Activated CD8-positive, alpha-beta T cell treated with anti-CD3 and anti-CD28 coated beads for 36 hours (primary cell): ENCODE measurements at regions not wholly inside any gene's neighbourhood (a gene's known extent, or its start where the extent isn't known, plus 50 kb on each side); places are given as distances from the start of the nearest gene placed in this dataset.

Experiments used
- ATAC-seq: fragments of 200-7000 bp; cut with Tn5 transposase; one replicate; pipeline ENCODE4 v1.10.0; 2021; ENCODE audit warnings: mild to moderate bottlenecking, moderate library complexity
- CTCF ChIA-PET: fragments of 350-600 bp; sonication (Branson Sonifier 250); formaldehyde crosslinking; loops from one replicate; lab custom pipeline; 2021; ENCODE audit warnings: antibody characterized with exemption; lab: Charles Lee
- POLR2A ChIA-PET: fragments of 350-600 bp; sonication (Branson Sonifier 250); formaldehyde crosslinking; loops from one replicate; lab custom pipeline; 2021; ENCODE audit warnings: antibody characterized with exemption; lab: Charles Lee
- DNase-seq: peaks from one replicate; pipeline ENCODE4 v3.0.0-alpha.2; 2020
- H3K27ac Mint-ChIP-seq: one replicate; pipeline ENCODE4 v1.8.0; 2021; ENCODE audit warnings: mild to moderate bottlenecking, mixed read lengths
- H3K27me3 Mint-ChIP-seq: one replicate; pipeline ENCODE4 v1.8.0; 2021; ENCODE audit warnings: mixed read lengths
- H3K36me3 Mint-ChIP-seq: one replicate; pipeline ENCODE4 v1.8.0; 2021; ENCODE audit warnings: low read depth, mixed read lengths
- H3K4me1 Mint-ChIP-seq: one replicate; pipeline ENCODE4 v1.8.0; 2021; ENCODE audit warnings: low read depth, mixed read lengths
- H3K4me3 Mint-ChIP-seq: one replicate; pipeline ENCODE4 v1.8.0; 2021; ENCODE audit warnings: mild to moderate bottlenecking, moderate library complexity, mixed read lengths
- H3K9me3 Mint-ChIP-seq: one replicate; pipeline ENCODE4 v1.8.0; 2021; ENCODE audit warnings: mixed read lengths
- intact Hi-C: fragments of 100-400 bp; cut with micrococcal nuclease; formaldehyde crosslinking; loops from one replicate; pipeline ENCODE4 v1.10.0; 2022
- TF ChIP-seq, protein P1 (sequence below): fragments of 200-600 bp; IDR thresholded peaks from one replicate; pipeline ENCODE4 v1.8.0; 2022; ENCODE audit warnings: antibody characterized with exemption, mild to moderate bottlenecking

DNA sequence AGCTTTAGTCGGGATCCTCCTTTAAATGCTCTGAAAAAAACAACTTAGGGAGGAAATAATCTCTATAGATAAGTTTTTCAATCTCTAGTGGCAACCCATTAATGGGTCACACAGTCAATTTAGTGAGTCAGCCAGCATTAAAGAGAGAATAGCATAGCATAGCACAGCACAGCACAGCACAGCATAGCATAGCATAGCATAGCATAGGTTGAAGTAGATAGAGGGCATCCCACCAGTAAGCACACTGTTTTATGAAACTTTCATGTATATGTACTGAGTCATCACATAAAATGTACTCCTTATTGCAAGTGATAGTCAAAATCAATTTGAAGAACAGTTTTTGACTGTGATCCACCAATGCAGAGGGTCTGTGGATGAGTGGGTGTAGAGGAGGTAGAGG is 522.9 kb downstream of the CCDC171 start:
- no peak for DNase-seq
- ATAC-seq, result no peak
- intact Hi-C loops, result no loop called here
- H3K27me3 Mint-ChIP-seq, result peaks cover 3% of the 10 kb centered on the region
- POLR2A ChIA-PET, result no interaction called here
- no peaks in the 10 kb centered on the region for H3K36me3 Mint-ChIP-seq
- TF ChIP-seq, protein P1, sequence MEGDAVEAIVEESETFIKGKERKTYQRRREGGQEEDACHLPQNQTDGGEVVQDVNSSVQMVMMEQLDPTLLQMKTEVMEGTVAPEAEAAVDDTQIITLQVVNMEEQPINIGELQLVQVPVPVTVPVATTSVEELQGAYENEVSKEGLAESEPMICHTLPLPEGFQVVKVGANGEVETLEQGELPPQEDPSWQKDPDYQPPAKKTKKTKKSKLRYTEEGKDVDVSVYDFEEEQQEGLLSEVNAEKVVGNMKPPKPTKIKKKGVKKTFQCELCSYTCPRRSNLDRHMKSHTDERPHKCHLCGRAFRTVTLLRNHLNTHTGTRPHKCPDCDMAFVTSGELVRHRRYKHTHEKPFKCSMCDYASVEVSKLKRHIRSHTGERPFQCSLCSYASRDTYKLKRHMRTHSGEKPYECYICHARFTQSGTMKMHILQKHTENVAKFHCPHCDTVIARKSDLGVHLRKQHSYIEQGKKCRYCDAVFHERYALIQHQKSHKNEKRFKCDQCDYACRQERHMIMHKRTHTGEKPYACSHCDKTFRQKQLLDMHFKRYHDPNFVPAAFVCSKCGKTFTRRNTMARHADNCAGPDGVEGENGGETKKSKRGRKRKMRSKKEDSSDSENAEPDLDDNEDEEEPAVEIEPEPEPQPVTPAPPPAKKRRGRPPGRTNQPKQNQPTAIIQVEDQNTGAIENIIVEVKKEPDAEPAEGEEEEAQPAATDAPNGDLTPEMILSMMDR, result no peak
- no peaks in the 10 kb centered on the region for H3K4me1 Mint-ChIP-seq
- no peak overlapping the region for H3K27ac Mint-ChIP-seq
- no peaks in the 10 kb centered on the region for H3K9me3 Mint-ChIP-seq
- no peak overlapping the region for H3K4me3 Mint-ChIP-seq
- CTCF ChIA-PET, result no interaction called here

- ChIA-PET POLR2A (no interaction called here), CTCF (no interaction called here)
- DNase-seq (no peak), ATAC-seq (no peak)
- Mint-ChIP-seq H3K36me3 (no peaks in the 10 kb centered on the region), H3K4me1 (no peaks in the 10 kb centered on the region), H3K27me3 (no peaks in the 10 kb centered on the region), H3K9me3 (no peaks in the 10 kb centered on the region), H3K27ac (no peak overlapping the region), H3K4me3 (no peak overlapping the region)
- intact Hi-C loops, result no loop called here
- TF ChIP-seq, protein P1, result no peak
Observed at GRCh38 chr9:16076511-16076910, 523.7 kb downstream of the CCDC171 start.

DNA sequence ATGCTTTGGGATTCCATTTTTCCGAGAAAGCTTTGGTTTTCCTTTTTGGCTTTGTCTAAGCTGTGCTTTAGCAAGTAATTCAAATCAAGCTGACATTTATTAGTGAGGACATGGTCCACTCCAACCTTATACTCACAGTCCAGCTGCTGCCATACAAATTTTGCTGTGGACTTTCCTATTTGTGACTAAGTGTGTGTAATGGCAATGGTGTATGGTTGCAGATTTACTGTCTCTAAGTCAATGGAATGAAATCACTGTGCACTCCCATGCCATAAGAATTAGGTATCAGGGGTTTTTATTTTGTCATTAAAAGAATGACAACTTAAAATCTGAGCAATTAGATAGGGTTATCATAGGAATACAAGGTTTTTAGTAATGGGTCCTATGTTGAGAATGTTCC is 530.0 kb downstream of the CCDC171 start:
- no peak for DNase-seq
- H3K27me3 Mint-ChIP-seq, result peaks cover 1% of the 10 kb centered on the region
- no peaks in the 10 kb centered on the region for H3K36me3 Mint-ChIP-seq
- no peak overlapping the region for H3K4me3 Mint-ChIP-seq
- POLR2A ChIA-PET, result no interaction called here
- intact Hi-C loops, result no loop called here
- TF ChIP-seq, protein P1, result no peak
- no peak overlapping the region for H3K27ac Mint-ChIP-seq
- H3K9me3 Mint-ChIP-seq, result peaks cover 3% of the 10 kb centered on the region
- no peak for ATAC-seq
- CTCF ChIA-PET, result no interaction called here
- H3K4me1 Mint-ChIP-seq, result no peaks in the 10 kb centered on the region

DNA sequence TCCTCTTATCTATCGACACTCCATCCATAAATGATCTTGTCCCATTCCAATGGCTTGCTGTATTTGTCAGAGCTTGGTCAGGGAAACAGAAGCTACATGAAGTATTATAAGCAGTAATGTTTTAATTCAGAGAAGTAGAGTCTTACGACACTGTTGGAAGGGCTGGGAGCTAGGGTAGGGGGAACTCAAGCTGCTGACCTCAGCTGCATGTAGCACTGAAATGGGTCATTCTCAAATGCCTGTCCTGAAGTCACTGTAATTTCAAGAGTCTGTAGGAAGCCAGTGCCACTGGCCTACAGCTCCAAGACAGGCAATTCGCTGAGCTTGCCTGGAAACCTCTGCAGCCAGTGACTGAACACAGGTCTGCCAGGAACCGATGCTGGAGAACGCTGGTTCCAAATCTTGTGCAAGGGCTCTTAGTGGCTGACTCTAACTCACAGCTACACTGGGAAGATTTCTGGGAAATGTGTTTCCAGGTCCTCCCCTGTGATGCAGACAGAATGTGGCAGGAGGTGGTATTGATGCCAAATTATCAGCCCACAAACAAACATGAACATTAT is 532.4 kb downstream of the CCDC171 start:
- intact Hi-C loops, result no loop called here
- no peaks in the 10 kb centered on the region for H3K36me3 Mint-ChIP-seq
- H3K4me1 Mint-ChIP-seq, result no peaks in the 10 kb centered on the region
- no peak overlapping the region for H3K27ac Mint-ChIP-seq
- TF ChIP-seq, protein P1, result no peak
- H3K27me3 Mint-ChIP-seq, result peaks cover 3% of the 10 kb centered on the region
- H3K4me3 Mint-ChIP-seq, result no peak overlapping the region
- peaks cover 5% of the 10 kb centered on the region for H3K9me3 Mint-ChIP-seq
- DNase-seq (no peak), ATAC-seq (no peak)
- ChIA-PET CTCF (no interaction called here), POLR2A (no interaction called here)

DNA sequence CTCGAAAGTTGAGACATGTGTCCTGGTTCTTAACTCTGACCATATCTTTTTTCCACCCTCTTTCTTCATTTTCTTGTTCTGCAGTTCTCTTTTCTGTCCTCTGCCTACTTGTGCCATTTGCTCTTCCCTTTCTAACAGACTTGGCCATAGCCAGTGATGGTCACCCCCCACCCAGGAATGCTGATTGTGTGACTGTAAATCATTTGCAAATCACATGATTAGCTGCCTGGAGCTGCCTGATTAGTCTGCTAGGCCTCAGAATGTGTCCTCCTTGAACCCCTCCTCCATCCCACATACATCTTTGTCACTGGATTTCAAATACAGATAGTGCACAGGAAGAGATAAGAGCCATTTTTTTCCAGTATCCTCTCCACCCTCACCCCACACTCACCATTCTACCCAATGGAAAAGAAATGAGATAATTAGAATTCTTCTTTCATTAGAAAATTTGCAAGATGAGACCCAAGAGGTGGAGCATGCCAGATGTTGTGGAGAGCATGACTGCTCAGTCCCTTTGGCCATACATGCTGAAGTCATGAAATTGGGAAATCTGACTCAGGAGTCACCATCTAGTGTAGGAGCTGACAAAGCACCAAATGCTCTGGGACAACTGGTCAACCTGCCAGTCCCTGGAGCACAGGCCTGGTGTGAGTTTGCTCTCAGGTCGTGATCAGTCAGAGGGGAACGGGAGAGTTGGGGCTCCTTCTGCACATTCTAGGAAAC is 538.2 kb downstream of the CCDC171 start:
- intact Hi-C loops, result no loop called here
- no peak for DNase-seq
- H3K9me3 Mint-ChIP-seq, result peaks cover 11% of the 10 kb centered on the region
- no peak overlapping the region for H3K27ac Mint-ChIP-seq
- no peaks in the 10 kb centered on the region for H3K36me3 Mint-ChIP-seq
- ChIA-PET POLR2A (no interaction called here), CTCF (no interaction called here)
- no peaks in the 10 kb centered on the region for H3K4me1 Mint-ChIP-seq
- no peak overlapping the region for H3K4me3 Mint-ChIP-seq
- H3K27me3 Mint-ChIP-seq, result peaks cover 3% of the 10 kb centered on the region
- ATAC-seq, result no peak
- TF ChIP-seq, protein P1, result no peak
